Progenitor cell of endocrine pancreas (in vitro differentiated cells): ENCODE measurements at regions not wholly inside any gene's neighbourhood (a gene's known extent, or its start where the extent isn't known, plus 50 kb on each side); places are given as distances from the start of the nearest gene placed in this dataset.

Source experiments
- DNase-seq: peaks from one replicate; pipeline ENCODE4 v3.0.0; 2021; ENCODE audit warnings: low spot score; ENCODE audit not compliant: unreplicated experiment
- H3K27ac Mint-ChIP-seq: 2 replicates; pipeline ENCODE4 v1.8.0; 2021; ENCODE audit warnings: mild to moderate bottlenecking, moderate library complexity, mixed read lengths
- H3K27me3 Mint-ChIP-seq: 2 replicates; pipeline ENCODE4 v1.8.0; 2021; ENCODE audit warnings: mixed read lengths
- H3K36me3 Mint-ChIP-seq: 2 replicates; pipeline ENCODE4 v1.8.0; 2022; ENCODE audit warnings: mixed read lengths; ENCODE audit not compliant: insufficient read depth
- H3K4me1 Mint-ChIP-seq: 2 replicates; pipeline ENCODE4 v1.8.0; 2021; ENCODE audit warnings: low read depth, mixed read lengths
- H3K4me3 Mint-ChIP-seq: 2 replicates; pipeline ENCODE4 v1.8.0; 2021; ENCODE audit warnings: low read depth, mild to moderate bottlenecking, moderate library complexity, mixed read lengths
- H3K9me3 Mint-ChIP-seq: 2 replicates; pipeline ENCODE4 v1.8.0; 2021; ENCODE audit warnings: low read depth, mixed read lengths
- TF ChIP-seq, protein P1 (sequence below): fragments of 200-600 bp; sonication (generic); IDR thresholded peaks from one replicate; pipeline ENCODE4 v1.5.0; 2021; ENCODE audit warnings: antibody characterized with exemption, mild to moderate bottlenecking; ENCODE audit not compliant: unreplicated experiment

DNA sequence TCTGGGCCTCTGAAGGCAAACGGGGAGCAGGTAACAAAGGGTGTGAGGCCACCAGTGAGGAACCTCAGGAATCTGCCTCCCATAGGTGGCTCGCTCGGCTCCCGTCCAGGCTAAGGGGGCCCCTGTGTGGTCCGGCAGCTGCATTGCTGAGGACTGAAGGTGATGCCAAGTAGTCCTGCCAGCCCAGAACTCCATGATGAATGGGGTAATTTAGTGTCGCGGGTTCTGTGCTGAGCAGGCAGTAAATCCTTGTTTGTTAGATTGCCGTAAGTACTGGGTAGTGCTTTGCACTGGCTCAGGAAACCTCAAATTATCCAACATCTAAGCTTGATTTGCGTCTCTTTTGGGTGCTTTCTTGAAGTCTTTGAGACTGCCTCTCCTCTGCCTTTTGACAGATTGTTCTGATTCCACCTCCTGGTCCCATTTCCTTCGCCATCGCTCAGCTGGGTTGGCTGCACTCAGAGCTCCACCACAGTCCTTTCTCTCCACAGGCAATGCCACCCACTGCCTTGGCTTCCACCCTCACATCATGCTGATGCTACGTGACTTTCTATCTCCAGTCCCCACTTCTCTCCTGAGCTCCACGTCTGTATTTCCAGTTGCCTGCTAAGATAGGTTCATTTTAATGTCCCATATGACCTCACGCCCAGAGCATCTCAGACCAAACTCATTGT is 392.0 kb downstream of the FUT8 start:
- DNase-seq, result no peak
- Mint-ChIP-seq H3K27ac (no peak overlapping the region), H3K36me3 (no peaks in the 10 kb centered on the region), H3K9me3 (no peaks in the 10 kb centered on the region), H3K27me3 (peaks cover 25% of the 10 kb centered on the region), H3K4me1 (no peaks in the 10 kb centered on the region), H3K4me3 (no peak overlapping the region)
- TF ChIP-seq, protein P1, sequence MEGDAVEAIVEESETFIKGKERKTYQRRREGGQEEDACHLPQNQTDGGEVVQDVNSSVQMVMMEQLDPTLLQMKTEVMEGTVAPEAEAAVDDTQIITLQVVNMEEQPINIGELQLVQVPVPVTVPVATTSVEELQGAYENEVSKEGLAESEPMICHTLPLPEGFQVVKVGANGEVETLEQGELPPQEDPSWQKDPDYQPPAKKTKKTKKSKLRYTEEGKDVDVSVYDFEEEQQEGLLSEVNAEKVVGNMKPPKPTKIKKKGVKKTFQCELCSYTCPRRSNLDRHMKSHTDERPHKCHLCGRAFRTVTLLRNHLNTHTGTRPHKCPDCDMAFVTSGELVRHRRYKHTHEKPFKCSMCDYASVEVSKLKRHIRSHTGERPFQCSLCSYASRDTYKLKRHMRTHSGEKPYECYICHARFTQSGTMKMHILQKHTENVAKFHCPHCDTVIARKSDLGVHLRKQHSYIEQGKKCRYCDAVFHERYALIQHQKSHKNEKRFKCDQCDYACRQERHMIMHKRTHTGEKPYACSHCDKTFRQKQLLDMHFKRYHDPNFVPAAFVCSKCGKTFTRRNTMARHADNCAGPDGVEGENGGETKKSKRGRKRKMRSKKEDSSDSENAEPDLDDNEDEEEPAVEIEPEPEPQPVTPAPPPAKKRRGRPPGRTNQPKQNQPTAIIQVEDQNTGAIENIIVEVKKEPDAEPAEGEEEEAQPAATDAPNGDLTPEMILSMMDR, result no peak

DNA sequence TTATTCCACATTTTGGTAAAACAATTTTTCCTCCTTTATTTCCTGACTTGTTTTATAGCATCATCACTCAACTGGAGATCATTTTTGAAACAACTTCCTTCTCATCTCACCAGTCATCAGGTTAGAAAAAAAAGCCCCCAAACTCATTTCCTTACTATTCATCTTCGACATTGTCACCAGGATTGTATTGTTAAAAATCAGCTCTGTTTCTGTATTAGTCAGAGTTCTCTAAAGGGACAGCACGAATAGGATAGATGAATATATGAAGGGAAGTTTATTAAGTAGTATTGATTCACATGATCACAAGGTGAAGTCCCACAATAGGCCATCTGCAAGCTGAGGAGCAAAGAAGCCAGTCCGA is 392.6 kb downstream of the FUT8 start:
- H3K4me3 Mint-ChIP-seq, result no peak overlapping the region
- H3K27me3 Mint-ChIP-seq, result peaks cover 21% of the 10 kb centered on the region

DNA sequence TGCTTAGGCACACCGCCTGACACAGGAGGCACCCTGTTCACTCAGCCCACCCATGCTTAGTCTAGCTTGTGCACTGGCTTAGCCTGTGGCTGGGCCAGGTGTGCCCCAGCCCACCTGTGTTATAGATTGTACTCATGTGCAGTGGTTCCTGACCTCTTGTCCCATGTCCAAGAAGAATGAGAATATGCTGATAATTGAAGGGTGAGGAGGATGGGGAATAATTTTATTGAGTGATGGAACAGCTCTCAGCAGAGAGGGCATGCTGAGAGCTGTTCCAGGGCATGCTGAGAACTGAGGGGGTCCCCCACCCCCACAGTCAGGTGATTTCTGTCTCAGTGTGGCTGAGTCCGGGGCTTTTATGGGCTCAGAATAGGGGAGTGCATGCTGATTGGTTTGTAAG is 395.9 kb downstream of the FUT8 start:
- DNase-seq, result no peak
- H3K9me3 Mint-ChIP-seq, result no peaks in the 10 kb centered on the region
- peaks cover 5% of the 10 kb centered on the region for H3K4me1 Mint-ChIP-seq
- no peak overlapping the region for H3K27ac Mint-ChIP-seq
- H3K36me3 Mint-ChIP-seq, result no peaks in the 10 kb centered on the region
- no peak overlapping the region for H3K4me3 Mint-ChIP-seq
- TF ChIP-seq, protein P1, result no peak
- H3K27me3 Mint-ChIP-seq, result peaks cover 11% of the 10 kb centered on the region

More for the DNA sequence above, 392.6 kb downstream of the FUT8 start:
- Mint-ChIP-seq H3K36me3 (no peaks in the 10 kb centered on the region), H3K4me1 (peaks cover 2% of the 10 kb centered on the region), H3K9me3 (no peaks in the 10 kb centered on the region), H3K27ac (no peak overlapping the region)
- DNase-seq, result no peak
- TF ChIP-seq, protein P1, result no peak

DNA sequence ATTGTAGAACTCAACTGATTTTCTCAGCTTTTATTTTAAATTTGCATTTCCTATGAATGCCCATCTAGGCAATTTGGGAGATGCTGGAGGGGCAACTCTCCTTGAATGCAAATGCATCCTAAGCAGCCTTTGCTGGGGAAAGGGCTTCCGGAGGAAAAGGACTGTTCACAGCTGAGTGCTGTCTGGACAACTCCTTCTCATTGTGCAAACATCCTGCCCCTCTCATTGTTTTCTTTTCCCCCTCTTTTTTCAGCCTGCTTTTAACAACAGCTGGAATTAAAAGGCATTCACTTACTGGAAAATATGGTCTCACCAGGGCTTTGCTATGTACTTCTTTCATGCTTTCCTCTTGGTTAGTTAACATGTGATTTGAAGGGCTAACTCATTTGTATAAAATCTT is 397.8 kb downstream of the FUT8 start:
- Mint-ChIP-seq H3K27me3 (peaks cover 6% of the 10 kb centered on the region), H3K4me1 (peaks cover 9% of the 10 kb centered on the region), H3K36me3 (no peaks in the 10 kb centered on the region), H3K27ac (no peak overlapping the region), H3K9me3 (no peaks in the 10 kb centered on the region), H3K4me3 (no peak overlapping the region)
- TF ChIP-seq, protein P1, result no peak
- no peak for DNase-seq

DNA sequence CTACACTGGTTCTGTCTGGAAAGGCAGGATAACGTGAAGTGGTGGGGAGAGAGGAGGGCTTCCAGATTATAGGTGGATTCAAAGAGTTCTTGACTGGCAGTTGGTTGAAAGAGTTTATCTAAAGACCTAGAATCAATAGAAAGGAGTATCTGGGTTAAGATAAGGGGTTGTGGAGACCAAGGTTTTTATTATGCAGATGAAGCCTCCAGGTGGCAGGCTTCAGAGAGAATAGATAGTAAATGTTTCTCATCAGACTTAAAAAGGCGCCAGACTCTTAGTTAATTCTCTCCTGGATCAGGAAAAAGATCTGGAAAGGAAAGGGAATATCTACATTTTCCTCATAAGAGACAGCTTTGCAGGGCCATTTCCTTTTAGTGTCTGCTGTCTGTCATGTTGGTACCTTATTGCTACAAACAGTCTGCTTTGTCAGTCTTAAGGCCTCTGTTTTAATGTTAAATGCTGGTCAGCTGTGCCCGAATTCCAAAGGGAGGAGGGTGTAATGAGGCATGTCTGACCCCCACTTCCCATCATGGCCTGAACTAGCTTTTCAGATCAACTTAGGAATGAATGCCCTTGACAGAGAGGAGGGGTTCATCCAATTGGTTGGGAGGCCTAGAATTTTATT is 401.3 kb downstream of the FUT8 start:
- Mint-ChIP-seq H3K27me3 (peaks cover 6% of the 10 kb centered on the region), H3K4me3 (no peak overlapping the region), H3K27ac (no peak overlapping the region), H3K9me3 (no peaks in the 10 kb centered on the region), H3K4me1 (peaks cover 9% of the 10 kb centered on the region), H3K36me3 (no peaks in the 10 kb centered on the region)
- no peak for DNase-seq
- TF ChIP-seq, protein P1, result no peak
